Upper lobe of left lung (tissue), 6 donors: ENCODE measurements at regions not wholly inside any gene's neighbourhood (a gene's known extent, or its start where the extent isn't known, plus 50 kb on each side); places are given as distances from the start of the nearest gene placed in this dataset.
"Not testable (repeated sequence)": the region's sequence is repeated elsewhere in the genome, so short reads cannot be mapped to it uniquely, and the experiment has no call there.

Experiments used
- ATAC-seq, 2 donors: fragments of 200-7000 bp; cut with Tn5 transposase; one replicate each; pipeline ENCODE4 v1.9.1; 2022; ENCODE audit warnings: mild to moderate bottlenecking in 2 of 2, moderate library complexity in 2 of 2; ENCODE audit not compliant: low FRiP score in 2 of 2
- DNase-seq, 2 donors: peaks; one replicate each; pipeline ENCODE4 v3.0.0-alpha.2; 2019 to 2020
- H3K27ac ChIP-seq, 4 donors: fragments of 200-600 bp; sonication (generic); one replicate each; pipeline ENCODE4 v1.5.1; 2016 to 2019
- H3K27me3 ChIP-seq, 4 donors: fragments of 200-600 bp; sonication (generic); one replicate each; pipeline ENCODE4 v1.5.1; 2017 to 2019
- H3K36me3 ChIP-seq, 4 donors: fragments of 200-600 bp; sonication (generic); one replicate each; pipeline ENCODE4 v1.5.1; 2016 to 2019
- H3K4me1 ChIP-seq, 4 donors: fragments of 200-600 bp; sonication (generic); one replicate each; pipeline ENCODE4 v1.5.1; 2018 to 2019
- H3K4me3 ChIP-seq, 4 donors: fragments of 200-600 bp; sonication (generic); one replicate each; pipeline ENCODE4 v1.5.1; 2017 to 2019; ENCODE audit warnings: mild to moderate bottlenecking in 2 of 4, moderate library complexity in 1 of 4
- H3K9me3 ChIP-seq, 4 donors: fragments of 200-600 bp; sonication (generic); one replicate each; pipeline ENCODE4 v1.5.1; 2018 to 2019
- CTCF ChIP-seq, 6 experiments: fragments of 450-650 bp in 4 of 6; fragments of 200-600 bp in 2 of 6; sonication (generic) in 2 of 6; IDR thresholded peaks; one replicate each; pipeline ENCODE4 v1.5.1; 2016 to 2019; ENCODE audit warnings: antibody characterized with exemption in 6 of 6
- EP300 ChIP-seq, 4 donors: sonication (generic); formaldehyde crosslinking; IDR thresholded peaks; one replicate each; pipeline ENCODE4 v1.5.1; 2017; ENCODE audit warnings: antibody characterized with exemption in 4 of 4, control low read depth in 2 of 4
- POLR2A ChIP-seq, 4 donors: fragments of 450-650 bp; IDR thresholded peaks; one replicate each; pipeline ENCODE4 v1.5.1; 2016 to 2017; ENCODE audit warnings: antibody characterized with exemption in 4 of 4, mild to moderate bottlenecking in 2 of 4
- POLR2AphosphoS5 ChIP-seq, 2 donors: sonication (generic); formaldehyde crosslinking; IDR thresholded peaks; one replicate each; pipeline ENCODE4 v1.5.1; 2017; ENCODE audit warnings: antibody characterized with exemption in 2 of 2
- WGBS, 2 donors: methylation state at CpG; one replicate each; pipeline ENCODE4 v1.1.5; 2017 to 2018; 5-methylcytosine and 5-hydroxymethylcytosine counted together
- donor health status: DM: no; HTN: no; CAD: no; lungs with moderate emphysema.
- donor health status: DM: no; HTN: yes; CAD: no; lungs with severe emphysema.

GRCh38 chr3:124640635-124641306, 89.5 kb upstream of the UMPS start:
- Histone ChIP-seq H3K27ac (no peak overlapping the region), H3K27me3 (no peaks in the 10 kb centered on the region), H3K4me1 (no peaks in the 10 kb centered on the region), H3K9me3 (no peaks in the 10 kb centered on the region), H3K36me3 (no peaks in the 10 kb centered on the region), H3K4me3 (no peak overlapping the region)
- no peak for TF ChIP-seq EP300 (IDR thresholded peaks at IDR 0.05)
- no peak for TF ChIP-seq CTCF (IDR thresholded peaks at IDR 0.05)
- no peak for TF ChIP-seq POLR2AphosphoS5 (IDR thresholded peaks at IDR 0.05)
- DNase-seq (no peak), ATAC-seq (no peak)
- 83 to 86% methylated on average over 9 of the region's 9 CpGs for WGBS, 2 donors

GRCh38 chr3:124643453-124643852, 86.8 kb upstream of the UMPS start:
- H3K27me3 ChIP-seq = no peaks in the 10 kb centered on the region
- 95 to 96% methylated on average over 6 of the region's 6 CpGs for WGBS, 2 donors
- no peaks in the 10 kb centered on the region for H3K9me3 ChIP-seq
- no peaks in the 10 kb centered on the region for H3K36me3 ChIP-seq
- H3K4me3 ChIP-seq = no peak overlapping the region
- no peak for DNase-seq
- H3K4me1 ChIP-seq = no peaks in the 10 kb centered on the region
- ATAC-seq = no peak
- no peak for TF ChIP-seq POLR2AphosphoS5 (IDR thresholded peaks at IDR 0.05)
- TF ChIP-seq POLR2A (IDR thresholded peaks at IDR 0.05) = no peak
- no peak overlapping the region for H3K27ac ChIP-seq

- H3K4me3 ChIP-seq, H3K36me3 ChIP-seq, H3K9me3 ChIP-seq, H3K4me1 ChIP-seq, H3K27ac ChIP-seq, DNase-seq, H3K27me3 ChIP-seq, ATAC-seq: not testable (repeated sequence)
- WGBS, 2 donors = 85 to 87% methylated on average over 4 of the region's 4 CpGs
Observed at GRCh38 chr3:124646186-124646585, 84.1 kb upstream of the UMPS start.

- no peak for TF ChIP-seq EP300 (IDR thresholded peaks at IDR 0.05)
- no peak for TF ChIP-seq CTCF (IDR thresholded peaks at IDR 0.05)
- TF ChIP-seq POLR2AphosphoS5 (IDR thresholded peaks at IDR 0.05) = no peak
- no peak for TF ChIP-seq POLR2A (IDR thresholded peaks at IDR 0.05)
- H3K4me1 ChIP-seq = no peaks in the 10 kb centered on the region
Observed at GRCh38 chr3:124648551-124648950, 81.7 kb upstream of the UMPS start.

GRCh38 chr3:124650798-124651197, 79.5 kb upstream of the UMPS start:
- Histone ChIP-seq H3K36me3 (peaks cover 0 to 6% (median 3%) of the 10 kb centered on the region in 4 donors), H3K27me3 (no peaks in the 10 kb centered on the region), H3K27ac (no peak overlapping the region), H3K4me3 (no peak overlapping the region), H3K4me1 (no peaks in the 10 kb centered on the region), H3K9me3 (no peaks in the 10 kb centered on the region)
- ATAC-seq (no peak), DNase-seq (no peak)
- TF ChIP-seq POLR2A (IDR thresholded peaks at IDR 0.05) (no peak), EP300 (IDR thresholded peaks at IDR 0.05) (no peak), CTCF (IDR thresholded peaks at IDR 0.05) (no peak), POLR2AphosphoS5 (IDR thresholded peaks at IDR 0.05) (no peak)
- 62 to 65% methylated on average over 4 of the region's 4 CpGs for WGBS, 2 donors

More at GRCh38 chr3:124648551-124648950, 81.7 kb upstream of the UMPS start:
- Histone ChIP-seq H3K27ac (no peak overlapping the region), H3K9me3 (no peaks in the 10 kb centered on the region), H3K27me3 (no peaks in the 10 kb centered on the region), H3K36me3 (no peaks in the 10 kb centered on the region), H3K4me3 (no peak overlapping the region)
- 91 to 100% methylated on average over 2 of the region's 2 CpGs for WGBS, 2 donors
- ATAC-seq (no peak), DNase-seq (no peak)

GRCh38 chr3:124651416-124651815, 78.8 kb upstream of the UMPS start:
- not testable (repeated sequence) for H3K36me3 ChIP-seq, H3K27ac ChIP-seq, ATAC-seq, H3K4me3 ChIP-seq, H3K4me1 ChIP-seq, H3K9me3 ChIP-seq, H3K27me3 ChIP-seq, DNase-seq
- WGBS, 2 donors = 94 to 100% methylated on average over 1 of the region's 1 CpG
